NCI-H146 (cell line): ENCODE measurements at regions not wholly inside any gene's neighbourhood (a gene's known extent, or its start where the extent isn't known, plus 50 kb on each side); places are given as distances from the start of the nearest gene placed in this dataset.
A peak's percentile ranks its signal among the peaks of the same experiment; 100 is the strongest.
"Not testable (repeated sequence)": the region's sequence is repeated elsewhere in the genome, so short reads cannot be mapped to it uniquely, and the experiment has no call there.

Source experiments
- DNase-seq: peaks from one replicate; lab custom pipeline; 2025; lab: John Stamatoyannopoulos, UW

- no peak for DNase-seq
These were observed 258.6 kb downstream of the NPHP4 start for GRCh38 chr1:5733596-5733995.

GRCh38 chr1:5731110-5731423, 261.2 kb downstream of the NPHP4 start:
- no peak for DNase-seq

- no peak for DNase-seq
These were observed 261.7 kb downstream of the NPHP4 start for GRCh38 chr1:5730272-5731109.

- no peak for DNase-seq
These were observed 262.5 kb downstream of the NPHP4 start for GRCh38 chr1:5729636-5730145.

GRCh38 chr1:5728663-5729355, 263.4 kb downstream of the NPHP4 start:
- DNase-seq, result peak; percentile 5

GRCh38 chr1:5727871-5728643, 264.2 kb downstream of the NPHP4 start:
- no peak for DNase-seq

GRCh38 chr1:5727191-5727590, 265.0 kb downstream of the NPHP4 start:
- no peak for DNase-seq

- DNase-seq, result not testable (repeated sequence)
These were observed 265.5 kb downstream of the NPHP4 start for GRCh38 chr1:5726586-5727184.

GRCh38 chr1:5725855-5726585, 266.2 kb downstream of the NPHP4 start:
- DNase-seq, result no peak

- no peak for DNase-seq
These were observed 266.8 kb downstream of the NPHP4 start for GRCh38 chr1:5725406-5725805.

GRCh38 chr1:5724847-5725246, 267.4 kb downstream of the NPHP4 start:
- no peak for DNase-seq

- no peak for DNase-seq
These were observed 269.5 kb downstream of the NPHP4 start for GRCh38 chr1:5722635-5723164.

- DNase-seq, result no peak
These were observed 270.5 kb downstream of the NPHP4 start for GRCh38 chr1:5721634-5722215.

- DNase-seq, result no peak
These were observed 271.3 kb downstream of the NPHP4 start for GRCh38 chr1:5720936-5721335.

GRCh38 chr1:5720484-5720883, 271.7 kb downstream of the NPHP4 start:
- DNase-seq, result no peak

GRCh38 chr1:5720045-5720444, 272.2 kb downstream of the NPHP4 start:
- DNase-seq, result no peak

GRCh38 chr1:5718831-5719632, 273.2 kb downstream of the NPHP4 start:
- peak; percentile 3 for DNase-seq

- DNase-seq, result no peak
These were observed 275.1 kb downstream of the NPHP4 start for GRCh38 chr1:5717031-5717682.

GRCh38 chr1:5716126-5716525, 276.1 kb downstream of the NPHP4 start:
- no peak for DNase-seq
